GM19023 (cell line): ENCODE measurements at regions not wholly inside any gene's neighbourhood (a gene's known extent, or its start where the extent isn't known, plus 50 kb on each side); places are given as distances from the start of the nearest gene placed in this dataset.

ENCODE experiments used
- ATAC-seq: cut with Tn5 transposase; IDR thresholded peaks from one replicate; pipeline ENCODE4 v1.9.1; 2021; ENCODE audit warnings: mild to moderate bottlenecking, moderate library complexity; ENCODE audit not compliant: unreplicated experiment

- no peak for ATAC-seq
Measured at GRCh38 chrX:113539599-113540356, 699.1 kb upstream of the AMOT start.

- ATAC-seq, result peak; percentile 62
Measured at GRCh38 chrX:113529426-113530013, 688.9 kb upstream of the AMOT start.

GRCh38 chrX:113522814-113523213 lies 682.2 kb upstream of the AMOT start:
- peak; percentile 97 for ATAC-seq

GRCh38 chrX:113514906-113515305 lies 674.3 kb upstream of the AMOT start:
- ATAC-seq, result no peak

DNA sequence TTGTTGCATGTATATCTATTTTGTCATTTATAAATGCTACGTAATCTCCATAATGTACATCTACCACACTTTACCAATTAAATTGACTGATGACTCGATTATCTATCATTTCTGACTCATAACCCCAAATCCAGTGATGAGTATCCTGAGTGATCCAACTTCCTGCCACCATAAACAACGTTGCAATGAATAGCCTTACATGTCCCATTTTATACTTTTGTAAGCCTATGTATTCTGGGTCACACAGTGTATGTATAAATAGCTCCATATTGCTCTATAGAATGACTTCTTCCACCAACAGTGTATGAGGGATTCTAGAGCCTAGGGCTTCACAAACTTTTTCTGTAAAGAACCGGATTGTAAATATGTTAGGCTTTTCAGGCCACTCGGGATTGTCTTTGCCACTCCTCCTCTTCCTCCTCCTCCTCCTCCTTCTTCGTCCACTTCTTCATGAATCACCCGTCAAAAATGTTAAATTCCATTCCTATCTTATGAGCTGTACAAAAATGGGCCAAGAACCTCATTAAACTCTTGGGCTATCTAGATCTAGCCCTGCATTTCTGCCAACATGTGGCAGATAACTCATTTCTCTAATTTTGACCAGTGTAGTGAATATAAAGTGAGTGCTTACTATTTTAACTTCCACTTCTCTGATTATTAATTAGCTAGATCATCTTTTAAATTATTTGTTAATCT lies 672.2 kb upstream of the AMOT start:
- ATAC-seq, result no peak

- ATAC-seq, result no peak
Measured at GRCh38 chrX:113510586-113510985, 670.0 kb upstream of the AMOT start.

- ATAC-seq, result no peak
Measured at GRCh38 chrX:113492895-113493294, 652.3 kb upstream of the AMOT start.

GRCh38 chrX:113473418-113473817 lies 632.8 kb upstream of the AMOT start:
- ATAC-seq, result peak; percentile 69

- ATAC-seq, result peak; percentile 54
Measured at GRCh38 chrX:113473015-113473414, 632.4 kb upstream of the AMOT start.

DNA sequence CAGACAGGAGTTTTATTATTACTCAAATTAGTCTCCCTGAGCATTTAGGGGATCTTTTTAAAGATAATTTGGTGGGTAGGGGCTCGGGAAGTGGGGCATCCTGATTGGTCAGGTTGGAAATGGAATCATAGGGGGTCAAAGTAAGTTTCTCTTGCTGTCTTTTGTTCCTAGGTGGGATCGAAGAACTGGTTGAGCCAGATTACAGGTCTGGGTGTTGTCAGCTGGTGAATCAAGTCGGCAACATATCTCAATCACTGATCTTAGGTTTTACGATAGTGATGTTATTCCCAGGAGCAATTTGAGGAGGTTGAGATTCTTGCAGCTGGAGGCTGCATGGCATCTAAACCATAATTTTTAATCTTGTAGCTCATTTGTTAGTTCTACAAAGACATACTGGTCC lies 629.5 kb upstream of the AMOT start:
- no peak for ATAC-seq

GRCh38 chrX:113457719-113458118 lies 617.1 kb upstream of the AMOT start:
- ATAC-seq, result no peak

DNA sequence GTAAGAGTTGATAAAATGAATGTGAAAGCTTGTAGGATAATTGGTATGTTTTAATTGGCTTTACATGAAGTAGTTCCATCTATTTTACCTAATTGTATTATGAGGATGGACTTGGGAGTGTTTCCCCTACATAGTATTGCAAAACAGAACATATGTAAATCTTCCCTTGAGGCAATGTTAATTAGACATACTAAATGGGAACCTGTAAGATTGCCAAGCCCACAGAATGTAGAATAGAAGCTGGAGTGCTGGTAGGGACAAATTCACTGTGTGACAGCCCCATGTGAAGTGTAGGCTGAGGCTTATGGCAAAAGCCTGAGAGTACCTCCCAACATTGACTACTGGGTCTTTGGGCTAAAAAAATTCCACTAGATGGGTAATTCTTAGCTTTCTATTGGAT lies 615.0 kb upstream of the AMOT start:
- ATAC-seq, result no peak

DNA sequence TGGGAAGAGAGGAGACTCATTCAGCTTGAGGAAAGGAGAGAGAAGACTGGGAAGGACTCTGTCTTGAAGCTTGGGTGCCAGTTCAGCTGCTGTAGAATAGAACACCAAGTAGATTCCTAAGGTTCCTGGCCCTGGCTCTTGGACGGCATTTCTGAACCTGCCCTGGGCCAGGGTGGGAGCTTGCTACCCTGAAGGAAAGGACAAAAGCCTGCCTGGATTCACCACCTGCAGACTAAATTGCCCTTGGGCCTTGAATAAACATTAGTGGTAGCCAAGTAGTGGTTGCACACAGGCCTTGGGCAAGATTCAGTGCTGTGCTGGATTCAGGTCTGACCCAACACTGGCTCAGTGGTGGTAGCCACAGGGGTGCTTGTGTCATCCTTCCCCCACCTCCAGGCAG lies 588.4 kb upstream of the AMOT start:
- ATAC-seq, result no peak

- no peak for ATAC-seq
Measured at GRCh38 chrX:113422323-113422722, 581.7 kb upstream of the AMOT start.

GRCh38 chrX:113421432-113421831 lies 580.8 kb upstream of the AMOT start:
- no peak for ATAC-seq

GRCh38 chrX:113412106-113412505 lies 571.5 kb upstream of the AMOT start:
- no peak for ATAC-seq

DNA sequence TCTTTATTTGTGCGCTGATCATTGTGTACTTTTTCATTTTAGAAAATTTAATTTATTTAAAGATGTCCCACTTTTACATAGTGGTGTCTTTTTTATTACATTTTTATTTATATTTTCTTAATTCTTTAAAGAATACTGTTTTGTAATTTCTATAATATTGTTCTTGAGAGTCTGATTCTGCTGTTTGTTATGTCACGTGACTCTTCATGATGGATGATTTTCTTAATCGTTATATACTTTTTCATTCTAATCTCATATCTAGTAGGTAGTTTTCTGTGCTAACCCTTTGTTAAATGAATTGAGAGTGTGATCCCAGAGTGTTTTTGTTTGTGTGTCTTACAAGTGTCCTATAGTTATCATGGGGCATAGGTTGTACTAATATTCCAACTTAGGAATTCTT lies 568.2 kb upstream of the AMOT start:
- ATAC-seq, result no peak

DNA sequence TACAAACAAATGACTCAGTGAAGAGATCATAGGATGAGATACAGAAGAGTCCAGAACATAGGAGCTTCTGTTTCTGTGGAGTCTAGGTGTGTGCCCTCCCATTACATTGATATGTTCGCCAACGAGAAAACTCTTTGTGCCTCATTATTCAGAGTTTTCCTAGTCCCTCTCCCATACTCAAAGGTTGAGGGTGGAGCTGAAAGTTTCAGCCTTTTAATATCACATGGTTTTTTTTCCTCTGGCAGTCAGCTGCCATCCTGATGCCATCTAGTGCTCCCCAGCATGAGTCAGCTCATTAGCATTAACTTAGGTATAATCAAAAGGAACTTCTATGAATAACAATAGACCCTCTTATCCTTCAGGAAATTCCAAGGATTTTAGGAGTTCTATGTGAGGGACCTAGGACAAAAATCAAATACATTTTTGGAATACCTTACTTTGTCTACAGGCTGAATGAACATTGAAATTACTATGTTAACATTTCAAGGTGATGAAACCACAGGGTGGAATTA lies 559.6 kb upstream of the AMOT start:
- ATAC-seq, result no peak

DNA sequence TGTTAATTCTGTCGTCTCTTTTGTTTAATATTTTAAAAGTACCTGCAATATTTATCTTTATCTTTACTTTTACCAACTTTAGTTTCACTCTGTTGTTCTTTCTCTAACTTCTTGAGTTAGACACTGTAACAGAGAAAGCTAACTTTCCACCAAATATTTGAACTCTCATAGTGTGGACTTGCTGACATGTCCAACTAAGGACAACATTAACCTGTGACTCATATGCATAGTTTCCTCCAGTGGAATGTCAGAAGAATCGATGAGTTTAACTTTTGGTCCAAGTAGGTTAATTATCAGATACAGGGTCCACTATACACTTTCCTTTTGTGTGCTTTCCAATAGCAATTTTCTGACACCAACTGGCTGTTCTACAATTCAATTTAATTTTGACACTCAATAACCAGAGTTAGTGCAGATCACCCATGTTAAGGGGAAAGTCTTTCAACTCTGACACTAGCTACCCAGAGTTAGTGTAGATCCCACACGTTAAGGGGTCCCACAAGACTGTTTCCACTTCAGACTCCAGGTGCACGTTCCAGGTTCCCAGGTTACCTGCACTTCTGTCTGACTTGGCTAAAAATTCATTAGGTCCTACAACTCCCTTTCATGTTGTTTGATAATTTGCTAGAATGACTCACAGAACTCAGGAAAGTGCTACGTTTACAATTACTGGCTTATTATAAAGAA lies 559.0 kb upstream of the AMOT start:
- ATAC-seq, result no peak

DNA sequence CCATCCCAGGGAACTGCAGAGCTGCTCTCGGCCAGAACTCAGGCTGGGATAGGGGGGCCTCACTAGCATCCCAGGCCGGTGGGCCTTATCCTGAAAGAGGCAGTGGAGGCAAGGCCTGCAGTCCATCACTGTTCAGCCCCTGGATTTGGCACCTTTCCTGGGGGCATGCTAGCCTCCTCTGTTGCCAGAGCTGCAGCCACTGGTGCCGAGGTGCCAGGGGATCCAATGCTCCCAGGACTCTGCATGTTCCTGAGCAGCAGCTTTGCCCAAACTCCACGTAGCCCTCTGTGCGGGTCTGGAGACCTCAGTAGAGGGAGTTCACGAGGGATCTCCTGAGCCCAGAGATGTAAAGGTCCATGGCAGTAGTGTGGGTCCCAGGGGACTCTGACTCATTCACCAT lies 551.7 kb upstream of the AMOT start:
- ATAC-seq, result no peak

DNA sequence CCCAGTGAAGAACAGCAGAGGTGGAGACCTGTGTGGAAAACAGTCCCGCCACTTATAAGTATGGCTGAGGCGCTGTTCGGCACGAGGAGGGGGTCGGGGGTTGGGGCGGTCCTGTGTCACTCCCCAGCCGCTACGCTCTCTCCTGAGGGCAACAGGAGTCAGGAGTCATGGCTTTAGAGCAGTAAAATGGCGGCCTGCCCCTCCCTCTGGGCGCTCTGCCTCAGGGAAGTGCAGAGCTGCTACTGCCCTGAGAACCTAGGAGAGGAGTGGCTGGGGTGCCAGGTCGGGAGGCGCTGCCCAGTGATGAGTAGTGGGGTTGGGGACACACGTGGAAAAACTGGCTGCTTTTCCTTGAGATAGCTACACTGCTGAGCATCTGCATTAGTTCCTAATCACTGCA lies 551.2 kb upstream of the AMOT start:
- ATAC-seq, result no peak
